Stomach (tissue), 8 donors: ENCODE measurements at regions not wholly inside any gene's neighbourhood (a gene's known extent, or its start where the extent isn't known, plus 50 kb on each side); places are given as distances from the start of the nearest gene placed in this dataset.

Experiments
- DNase-seq, 2 donors: peaks; one replicate each; pipeline versions ENCODE4 v3.0.0 to v3.0.0-alpha.2; 2013 to 2019
- H3K27ac ChIP-seq, 5 donors: fragments of 200-600 bp in 4 of 5; sonication (generic) in 4 of 5; one replicate each; pipeline ENCODE4 v1.5.1; 2013 to 2019; ENCODE audit warnings: mild to moderate bottlenecking in 1 of 5, moderate library complexity in 1 of 5
- H3K27me3 ChIP-seq, 3 donors: fragments of 200-600 bp; sonication (generic); one replicate each; pipeline ENCODE4 v1.5.1; 2017 to 2019; ENCODE audit warnings: mixed run types in 1 of 3
- H3K36me3 ChIP-seq, 4 donors: fragments of 200-600 bp; sonication (generic); 1 replicate in 3 of 4; 2 replicates in 1 of 4; pipeline ENCODE4 v1.5.1; 2016 to 2019
- H3K4me1 ChIP-seq, 4 donors: fragments of 200-600 bp; sonication (generic); one replicate each; pipeline ENCODE4 v1.5.1; 2016 to 2019
- H3K4me3 ChIP-seq, 4 donors: fragments of 200-600 bp; sonication (generic) in 3 of 4; one replicate each; pipeline ENCODE4 v1.5.1; 2016 to 2019; ENCODE audit warnings: mild to moderate bottlenecking in 1 of 4
- H3K9me3 ChIP-seq, 4 donors: fragments of 200-600 bp; sonication (generic); one replicate each; pipeline ENCODE4 v1.5.1; 2016 to 2019
- EP300 ChIP-seq: sonication (generic); formaldehyde crosslinking; IDR thresholded peaks from one replicate; pipeline ENCODE4 v1.6.1; 2017; ENCODE audit warnings: antibody characterized with exemption
- POLR2A ChIP-seq, 4 donors: fragments of 450-650 bp; IDR thresholded peaks; one replicate each; pipeline ENCODE4 v1.6.1; 2016; ENCODE audit warnings: antibody characterized with exemption in 4 of 4, control low read depth in 2 of 4, mild to moderate bottlenecking in 1 of 4, moderate library complexity in 1 of 4
- POLR2AphosphoS5 ChIP-seq, 3 donors: sonication (generic); formaldehyde crosslinking; IDR thresholded peaks; one replicate each; pipeline ENCODE4 v1.6.1; 2016; ENCODE audit warnings: antibody characterized with exemption in 3 of 3
- WGBS, 5 donors: extraction: QIAGEN DNeasy Blood & Tissue Kit in 3 of 5; methylation state at CpG; one replicate each; pipeline versions ENCODE4 v1.1.5 to v1.1.7; 2013 to 2018; 5-methylcytosine and 5-hydroxymethylcytosine counted together
- intact Hi-C: fragments of 100-400 bp; cut with DNase I; formaldehyde crosslinking; loops from one replicate; pipeline ENCODE4 v1.15.1; 2023; ENCODE audit warnings: low total_unique reads
- TF ChIP-seq, protein P1 (sequence below), 7 experiments: fragments of 450-650 bp in 4 of 7; fragments of 200-600 bp in 3 of 7; sonication (generic) in 3 of 7; IDR thresholded peaks; one replicate each; pipeline ENCODE4 v1.5.1; 2016 to 2019; ENCODE audit warnings: antibody characterized with exemption in 7 of 7, control low read depth in 2 of 7, mild to moderate bottlenecking in 1 of 7
- donor health status: healthy with polysubstance abuse.
- donor health status: Bipolar disorder and iron deficiency.
- donor health status: healthy.

- 78 to 91% (median 88%) methylated on average over 3 of the region's 3 CpGs for WGBS, 5 donors
- TF ChIP-seq POLR2AphosphoS5 (IDR thresholded peaks at IDR 0.05), result no peak
- no peak for TF ChIP-seq EP300
- TF ChIP-seq, protein P1, sequence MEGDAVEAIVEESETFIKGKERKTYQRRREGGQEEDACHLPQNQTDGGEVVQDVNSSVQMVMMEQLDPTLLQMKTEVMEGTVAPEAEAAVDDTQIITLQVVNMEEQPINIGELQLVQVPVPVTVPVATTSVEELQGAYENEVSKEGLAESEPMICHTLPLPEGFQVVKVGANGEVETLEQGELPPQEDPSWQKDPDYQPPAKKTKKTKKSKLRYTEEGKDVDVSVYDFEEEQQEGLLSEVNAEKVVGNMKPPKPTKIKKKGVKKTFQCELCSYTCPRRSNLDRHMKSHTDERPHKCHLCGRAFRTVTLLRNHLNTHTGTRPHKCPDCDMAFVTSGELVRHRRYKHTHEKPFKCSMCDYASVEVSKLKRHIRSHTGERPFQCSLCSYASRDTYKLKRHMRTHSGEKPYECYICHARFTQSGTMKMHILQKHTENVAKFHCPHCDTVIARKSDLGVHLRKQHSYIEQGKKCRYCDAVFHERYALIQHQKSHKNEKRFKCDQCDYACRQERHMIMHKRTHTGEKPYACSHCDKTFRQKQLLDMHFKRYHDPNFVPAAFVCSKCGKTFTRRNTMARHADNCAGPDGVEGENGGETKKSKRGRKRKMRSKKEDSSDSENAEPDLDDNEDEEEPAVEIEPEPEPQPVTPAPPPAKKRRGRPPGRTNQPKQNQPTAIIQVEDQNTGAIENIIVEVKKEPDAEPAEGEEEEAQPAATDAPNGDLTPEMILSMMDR (IDR thresholded peaks at IDR 0.05), result no peak
- no peak for TF ChIP-seq POLR2A (IDR thresholded peaks at IDR 0.05)
- intact Hi-C loops, result no loop called here
- Histone ChIP-seq H3K36me3 (no peaks in the 10 kb centered on the region), H3K4me3 (no peak overlapping the region), H3K4me1 (no peaks in the 10 kb centered on the region), H3K9me3 (peaks cover 0 to 10% (median 3%) of the 10 kb centered on the region in 4 donors), H3K27ac (no peak overlapping the region), H3K27me3 (peaks cover 0 to 60% (median 7%) of the 10 kb centered on the region in 3 donors)
- no peak for DNase-seq
Observed at GRCh38 chr20:59498291-59498690, 106.0 kb upstream of the PHACTR3 start.

DNA sequence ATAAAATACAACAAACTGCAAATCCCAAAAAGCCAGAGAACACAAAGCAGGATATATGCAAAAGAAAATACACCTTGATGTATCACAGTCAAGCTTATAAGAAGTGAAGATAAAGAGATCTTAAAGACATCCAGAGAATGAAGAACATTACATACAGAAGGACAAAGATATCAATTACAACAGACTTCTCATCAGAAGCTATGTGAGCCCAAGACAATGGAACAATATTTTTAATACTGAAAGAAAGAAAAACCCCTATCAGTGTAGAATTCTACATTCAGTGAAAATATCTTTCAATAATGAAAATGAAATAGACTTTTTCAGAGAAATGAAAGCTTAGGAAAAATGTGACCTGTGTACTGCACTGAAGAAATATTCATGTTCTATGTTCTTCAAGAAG is 104.5 kb upstream of the PHACTR3 start:
- TF ChIP-seq EP300, result no peak
- no peak for TF ChIP-seq POLR2A (IDR thresholded peaks at IDR 0.05)
- no peak for TF ChIP-seq POLR2AphosphoS5 (IDR thresholded peaks at IDR 0.05)
- no peak overlapping the region for H3K27ac ChIP-seq
- DNase-seq, result no peak
- no peaks in the 10 kb centered on the region for H3K4me1 ChIP-seq
- no peak overlapping the region for H3K4me3 ChIP-seq
- no peaks in the 10 kb centered on the region for H3K36me3 ChIP-seq
- intact Hi-C loops, result no loop called here
- peaks cover 0 to 44% (median 7%) of the 10 kb centered on the region in 3 donors for H3K27me3 ChIP-seq
- peaks cover 0 to 12% (median 5%) of the 10 kb centered on the region in 4 donors for H3K9me3 ChIP-seq

- 61 to 77% (median 64%) methylated on average over 3 of the region's 3 CpGs for WGBS, 5 donors
- Histone ChIP-seq H3K27ac (no peak overlapping the region), H3K36me3 (no peaks in the 10 kb centered on the region), H3K4me1 (no peaks in the 10 kb centered on the region), H3K9me3 (peaks cover 0 to 8% (median 0%) of the 10 kb centered on the region in 4 donors), H3K4me3 (no peak overlapping the region), H3K27me3 (peaks cover 0 to 16% (median 0%) of the 10 kb centered on the region in 3 donors)
- no peak for DNase-seq
- intact Hi-C loops, result no loop called here
- TF ChIP-seq POLR2A (IDR thresholded peaks at IDR 0.05), result no peak
Observed at GRCh38 chr20:59508729-59509128, 95.6 kb upstream of the PHACTR3 start.

DNA sequence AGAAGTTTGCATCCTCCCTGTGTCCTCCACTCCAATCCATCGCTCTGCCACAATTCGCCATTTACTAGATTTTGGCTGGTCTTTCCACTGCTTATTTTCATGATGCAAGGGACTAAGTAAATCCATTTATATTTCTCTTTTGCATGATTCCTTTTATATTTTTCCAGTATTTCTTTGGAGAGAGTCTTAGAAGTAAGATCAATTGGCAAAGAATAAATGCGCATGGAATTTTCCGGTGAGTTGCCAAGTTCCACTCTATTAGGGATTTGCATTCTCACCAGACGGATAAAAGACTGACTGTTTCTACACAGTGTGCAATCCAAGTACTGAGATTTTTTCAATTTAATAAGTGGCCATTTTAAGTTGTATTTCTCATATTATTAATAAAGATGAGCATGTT is 91.7 kb upstream of the PHACTR3 start:
- TF ChIP-seq EP300 (no peak), POLR2A (IDR thresholded peaks at IDR 0.05) (no peak), POLR2AphosphoS5 (IDR thresholded peaks at IDR 0.05) (no peak)
- TF ChIP-seq, protein P1 (IDR thresholded peaks at IDR 0.05), result no peak
- Histone ChIP-seq H3K27ac (no peak overlapping the region), H3K9me3 (no peaks in the 10 kb centered on the region), H3K27me3 (peaks cover 0 to 54% (median 17%) of the 10 kb centered on the region in 3 donors), H3K4me1 (peaks cover 0 to 6% (median 0%) of the 10 kb centered on the region in 4 donors), H3K4me3 (no peak overlapping the region), H3K36me3 (no peaks in the 10 kb centered on the region)
- no peak for DNase-seq
- 65 to 86% (median 83%) methylated on average over 5 of the region's 5 CpGs for WGBS, 5 donors
- intact Hi-C loops, result no loop called here

DNA sequence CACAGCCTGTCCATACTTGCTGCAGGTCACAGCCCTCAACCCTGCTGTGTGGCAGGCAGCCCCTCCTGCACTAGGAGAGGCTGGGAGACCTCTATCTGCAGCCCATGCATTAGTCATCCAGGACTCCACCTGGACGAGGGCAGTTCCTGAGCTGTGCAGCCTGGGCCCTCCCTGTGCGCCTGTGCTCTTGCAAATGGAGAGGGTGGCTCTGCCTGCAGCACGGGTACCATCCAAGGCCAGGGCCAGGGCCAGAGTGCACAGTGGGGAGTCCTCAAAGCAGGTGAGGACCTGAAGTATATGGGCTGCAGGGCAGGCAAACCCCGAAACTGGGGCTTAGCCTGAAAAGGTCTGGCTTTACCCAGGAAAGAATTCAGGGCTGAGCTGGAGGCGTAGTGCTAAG is 89.8 kb upstream of the PHACTR3 start:
- Histone ChIP-seq H3K4me1 (peaks cover 0 to 6% (median 0%) of the 10 kb centered on the region in 4 donors), H3K27ac (no peak overlapping the region), H3K36me3 (no peaks in the 10 kb centered on the region), H3K9me3 (no peaks in the 10 kb centered on the region), H3K4me3 (no peak overlapping the region), H3K27me3 (peaks cover 0 to 69% (median 17%) of the 10 kb centered on the region in 3 donors)
- WGBS, 5 donors, result 44 to 79% (median 66%) methylated on average over 3 to 5 of the region's 5 CpGs
- DNase-seq, result no peak
- intact Hi-C loops, result no loop called here
- TF ChIP-seq POLR2A (IDR thresholded peaks at IDR 0.05), result no peak
- no peak for TF ChIP-seq POLR2AphosphoS5 (IDR thresholded peaks at IDR 0.05)
- no peak for TF ChIP-seq EP300
